Psoas muscle (tissue), 7 donors: ENCODE measurements at regions not wholly inside any gene's neighbourhood (a gene's known extent, or its start where the extent isn't known, plus 50 kb on each side); places are given as distances from the start of the nearest gene placed in this dataset.

Experiments used
- ATAC-seq, 4 donors: fragments of 200-7000 bp; cut with Tn5 transposase; one replicate each; pipeline ENCODE4 v1.9.1; 2020; ENCODE audit warnings: moderate library complexity in 3 of 4, mild to moderate bottlenecking in 2 of 4
- DNase-seq, 2 donors: peaks; one replicate each; pipeline ENCODE4 v3.0.0-alpha.2; 2020
- H3K27ac ChIP-seq: fragments of 200-600 bp; one replicate; pipeline ENCODE4 v1.8.0; 2022
- H3K27me3 ChIP-seq, 3 donors: fragments of 200-600 bp in 1 of 3; one replicate each; pipeline versions ENCODE4 v1.6.1 to v1.8.0; 2013 to 2022; ENCODE audit warnings: low read length in 2 of 3, mild to moderate bottlenecking in 2 of 3, moderate library complexity in 1 of 3; ENCODE audit not compliant: insufficient read depth in 3 of 3
- H3K36me3 ChIP-seq, 2 donors: fragments of 200-600 bp in 1 of 2; one replicate each; pipeline versions ENCODE4 v1.6.1 to v1.8.0; 2013 to 2022; ENCODE audit warnings: low read depth in 1 of 2, mild to moderate bottlenecking in 1 of 2, moderate library complexity in 1 of 2; ENCODE audit not compliant: insufficient read depth in 1 of 2
- H3K4me1 ChIP-seq: fragments of 200-600 bp; one replicate; pipeline ENCODE4 v1.8.0; 2022
- H3K4me3 ChIP-seq: fragments of 200-600 bp; one replicate; pipeline ENCODE4 v1.8.0; 2022; ENCODE audit warnings: mild to moderate bottlenecking
- H3K9me3 ChIP-seq: fragments of 200-600 bp; one replicate; pipeline ENCODE4 v1.8.0; 2022
- WGBS, 3 donors: extraction: QIAGEN DNeasy Blood & Tissue Kit; methylation state at CpG; one replicate each; pipeline versions ENCODE4 v1.1.6 to v1.1.7; 2013; 5-methylcytosine and 5-hydroxymethylcytosine counted together
- intact Hi-C, 2 donors: fragments of 100-400 bp; cut with DNase I; formaldehyde crosslinking; loops; one replicate each; pipeline versions ENCODE4 v1.11.0 to v1.14.2; 2022
- TF ChIP-seq, protein P1 (sequence below): fragments of 200-600 bp; IDR thresholded peaks from one replicate; pipeline ENCODE4 v1.8.0; 2022; ENCODE audit warnings: antibody characterized with exemption
- donor health status: healthy with polysubstance abuse.
- donor health status: DM: no; HTN: no; CAD: no; lungs with moderate emphysema.
- donor health status: Bipolar disorder and iron deficiency.
- donor health status: healthy.
- donor health status: DM: yes; HTN: yes; CAD: no.
- donor health status: DM: no; HTN: no; CAD: no.
- donor health status: DM: yes; HTN: yes; CAD: no.

DNA sequence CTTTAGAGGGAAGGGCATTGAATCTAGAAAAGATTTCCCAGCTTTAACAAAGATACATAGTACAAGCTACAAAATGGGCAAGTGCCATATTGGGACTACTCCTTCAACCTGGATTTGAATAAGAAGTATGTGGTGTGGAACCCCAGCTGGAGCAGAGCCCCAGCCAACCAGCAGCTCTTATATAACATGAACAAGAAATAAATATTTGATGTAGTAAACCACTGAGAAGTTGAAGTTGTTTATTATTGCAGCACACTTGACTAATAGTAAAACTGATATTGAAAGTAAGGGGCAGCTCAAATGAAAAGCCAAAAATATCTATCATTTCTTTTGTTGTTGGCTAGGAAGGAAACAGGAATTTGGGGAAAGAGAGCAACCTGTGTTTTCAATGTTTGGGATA, 701.8 kb downstream of the TMTC2 start:
- Histone ChIP-seq H3K4me1 (no peaks in the 10 kb centered on the region), H3K4me3 (no peak overlapping the region), H3K36me3 (no peaks in the 10 kb centered on the region), H3K27me3 (no peaks in the 10 kb centered on the region), H3K9me3 (no peaks in the 10 kb centered on the region), H3K27ac (no peak overlapping the region)
- intact Hi-C loops: no loop called here
- TF ChIP-seq, protein P1, sequence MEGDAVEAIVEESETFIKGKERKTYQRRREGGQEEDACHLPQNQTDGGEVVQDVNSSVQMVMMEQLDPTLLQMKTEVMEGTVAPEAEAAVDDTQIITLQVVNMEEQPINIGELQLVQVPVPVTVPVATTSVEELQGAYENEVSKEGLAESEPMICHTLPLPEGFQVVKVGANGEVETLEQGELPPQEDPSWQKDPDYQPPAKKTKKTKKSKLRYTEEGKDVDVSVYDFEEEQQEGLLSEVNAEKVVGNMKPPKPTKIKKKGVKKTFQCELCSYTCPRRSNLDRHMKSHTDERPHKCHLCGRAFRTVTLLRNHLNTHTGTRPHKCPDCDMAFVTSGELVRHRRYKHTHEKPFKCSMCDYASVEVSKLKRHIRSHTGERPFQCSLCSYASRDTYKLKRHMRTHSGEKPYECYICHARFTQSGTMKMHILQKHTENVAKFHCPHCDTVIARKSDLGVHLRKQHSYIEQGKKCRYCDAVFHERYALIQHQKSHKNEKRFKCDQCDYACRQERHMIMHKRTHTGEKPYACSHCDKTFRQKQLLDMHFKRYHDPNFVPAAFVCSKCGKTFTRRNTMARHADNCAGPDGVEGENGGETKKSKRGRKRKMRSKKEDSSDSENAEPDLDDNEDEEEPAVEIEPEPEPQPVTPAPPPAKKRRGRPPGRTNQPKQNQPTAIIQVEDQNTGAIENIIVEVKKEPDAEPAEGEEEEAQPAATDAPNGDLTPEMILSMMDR: no peak
- DNase-seq: no peak
- ATAC-seq: no peak

DNA sequence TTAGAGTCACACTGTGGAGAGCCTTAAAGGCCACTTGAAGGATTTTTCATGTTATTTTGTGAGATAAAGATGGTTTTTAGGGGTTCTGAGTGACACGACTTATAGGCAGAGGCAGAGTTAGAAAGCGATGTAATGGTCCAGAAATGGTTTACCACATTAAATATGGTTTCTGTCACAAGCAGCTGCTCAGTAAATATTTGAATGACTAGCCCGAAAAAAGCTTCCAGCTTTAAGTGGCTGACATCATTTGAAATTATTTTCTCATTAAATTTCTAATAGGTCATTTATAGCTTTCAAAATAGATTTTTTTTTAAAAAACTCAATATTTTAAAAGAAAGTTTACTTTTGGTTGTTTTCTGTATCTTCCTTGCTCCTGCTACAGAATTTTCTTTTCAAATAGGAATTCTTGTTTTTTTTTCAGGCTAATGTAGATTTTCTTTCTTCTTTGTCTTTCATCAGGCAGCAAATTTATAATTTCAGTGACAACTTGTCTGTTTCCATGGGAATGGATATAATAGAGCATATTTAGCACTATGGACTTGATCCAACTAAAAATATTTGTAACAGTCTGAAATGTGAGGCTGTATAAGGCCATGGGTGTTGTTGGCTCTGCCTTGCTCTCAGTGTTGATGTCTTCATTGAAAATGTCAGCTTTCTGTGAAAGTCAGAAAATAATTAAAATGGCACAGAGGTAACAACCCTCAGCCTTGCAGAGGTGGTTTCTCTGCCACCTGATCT, 700.0 kb downstream of the TMTC2 start:
- ATAC-seq (no peak), DNase-seq (no peak)
- Histone ChIP-seq H3K4me3 (no peak overlapping the region), H3K27ac (no peak overlapping the region), H3K27me3 (no peaks in the 10 kb centered on the region), H3K36me3 (no peaks in the 10 kb centered on the region), H3K4me1 (no peaks in the 10 kb centered on the region), H3K9me3 (no peaks in the 10 kb centered on the region)
- intact Hi-C loops: no loop called here
- TF ChIP-seq, protein P1: no peak
- WGBS, 3 donors: 36 to 43% (median 42%) methylated on average over 3 of the region's 3 CpGs

DNA sequence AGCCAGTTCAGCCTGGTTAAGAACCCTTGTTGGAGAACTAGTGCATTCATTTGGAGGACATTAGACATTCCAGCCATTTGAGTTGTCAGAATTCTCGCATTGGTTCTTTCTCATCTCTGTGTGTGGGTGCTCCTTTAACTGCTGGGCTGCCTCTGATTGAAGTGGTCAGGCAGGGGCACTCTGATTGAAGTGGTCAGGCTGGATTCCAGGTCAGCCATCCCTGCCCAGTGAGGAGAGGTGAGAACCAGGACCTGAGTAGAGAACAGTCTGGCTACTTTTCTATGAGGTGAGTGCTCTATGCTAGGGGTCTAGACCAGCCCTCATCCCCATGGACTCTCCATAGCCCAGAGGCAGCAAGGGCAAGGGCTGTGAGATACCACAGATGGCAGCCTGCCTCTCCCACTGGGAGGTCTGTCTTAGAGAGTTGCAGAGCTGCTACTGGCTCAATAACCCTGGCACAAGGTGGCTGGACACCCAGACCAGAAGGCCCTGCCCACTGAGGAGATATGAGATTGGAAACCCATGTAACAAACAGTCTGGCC, 691.6 kb downstream of the TMTC2 start:
- DNase-seq (no peak), ATAC-seq (no peak)
- H3K36me3 ChIP-seq: no peaks in the 10 kb centered on the region
- 90 to 100% (median 100%) methylated on average over 1 of the region's 1 CpG for WGBS, 3 donors
- no peaks in the 10 kb centered on the region for H3K27me3 ChIP-seq
- H3K4me1 ChIP-seq: no peaks in the 10 kb centered on the region
- H3K4me3 ChIP-seq: no peak overlapping the region
- intact Hi-C loops: no loop called here
- no peaks in the 10 kb centered on the region for H3K9me3 ChIP-seq
- no peak overlapping the region for H3K27ac ChIP-seq
- TF ChIP-seq, protein P1: no peak

DNA sequence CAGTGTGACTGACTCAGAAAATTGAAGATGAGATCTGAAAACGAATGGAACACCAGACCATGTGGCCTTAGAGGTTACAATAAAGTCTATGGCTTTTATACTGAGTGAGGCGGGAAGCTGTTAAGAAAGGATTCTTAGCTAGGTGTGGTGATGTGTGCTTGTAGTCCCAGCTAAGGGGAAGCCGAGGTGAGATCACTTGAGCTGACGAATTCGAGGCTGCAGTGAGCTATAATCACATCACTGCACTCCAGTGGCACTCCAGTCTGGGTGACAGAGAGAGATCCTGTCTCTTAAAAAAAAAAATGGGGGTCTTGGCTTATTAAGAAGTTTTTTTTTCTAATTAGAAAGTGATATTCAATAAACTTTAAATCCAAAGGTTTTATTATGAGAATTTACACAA, 678.6 kb downstream of the TMTC2 start:
- TF ChIP-seq, protein P1: no peak
- Histone ChIP-seq H3K36me3 (no peaks in the 10 kb centered on the region), H3K4me3 (no peak overlapping the region), H3K27me3 (peaks cover 0 to 3% (median 0%) of the 10 kb centered on the region in 3 donors), H3K27ac (no peak overlapping the region), H3K4me1 (no peaks in the 10 kb centered on the region), H3K9me3 (no peaks in the 10 kb centered on the region)
- ATAC-seq (no peak), DNase-seq (no peak)
- WGBS, 3 donors: 74 to 79% (median 76%) methylated on average over 5 of the region's 5 CpGs
- intact Hi-C loops: no loop called here

DNA sequence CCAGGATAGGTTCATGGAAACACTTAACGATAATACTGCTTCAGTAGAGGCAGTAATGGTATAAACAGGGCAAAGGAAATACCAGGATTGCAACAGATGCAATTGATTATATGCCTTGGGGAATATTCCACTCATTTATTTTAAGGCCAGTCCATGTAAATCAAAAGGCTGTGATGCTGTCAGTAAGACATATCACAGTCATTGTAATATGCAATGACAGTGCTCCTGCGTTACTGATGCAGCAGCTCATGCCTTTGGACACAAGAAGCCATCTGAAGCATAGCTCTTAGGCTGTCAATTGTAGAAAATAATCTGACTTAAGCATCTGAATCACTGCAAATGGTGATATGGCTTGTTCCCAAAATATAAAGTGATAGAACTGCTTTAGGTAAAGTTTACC, 674.8 kb downstream of the TMTC2 start:
- TF ChIP-seq, protein P1: no peak
- ATAC-seq: no peak
- Histone ChIP-seq H3K4me1 (no peaks in the 10 kb centered on the region), H3K4me3 (no peak overlapping the region), H3K27ac (no peak overlapping the region), H3K27me3 (peaks cover 0 to 3% (median 0%) of the 10 kb centered on the region in 3 donors), H3K9me3 (no peaks in the 10 kb centered on the region), H3K36me3 (no peaks in the 10 kb centered on the region)
- intact Hi-C loops: no loop called here
- 81 to 96% (median 87%) methylated on average over 2 of the region's 2 CpGs for WGBS, 3 donors
- no peak for DNase-seq
